ENCODE measurements at regions not wholly inside any gene's neighbourhood (a gene's known extent, or its start where the extent isn't known, plus 50 kb on each side); places are given as distances from the start of the nearest gene placed in this dataset.

DNA sequence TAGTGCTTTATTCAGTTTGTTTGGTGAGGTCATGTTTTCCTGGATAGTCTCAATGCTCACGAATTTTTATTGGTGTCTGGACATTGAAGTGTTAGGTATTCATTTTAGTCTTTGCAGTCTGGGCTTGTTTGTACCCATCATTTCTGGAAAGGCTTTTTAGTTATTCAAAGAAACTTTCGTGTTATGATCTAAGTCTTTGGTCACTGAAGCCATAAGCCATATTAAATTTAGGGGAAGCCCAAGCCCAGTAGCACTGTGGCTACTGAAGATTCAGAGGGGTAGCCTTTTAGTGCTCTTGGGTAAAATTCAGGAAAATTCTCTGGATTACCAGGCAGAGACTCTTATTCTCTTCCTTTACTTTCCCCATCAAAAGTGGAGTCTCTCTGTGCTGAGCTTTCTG is 56.2 kb upstream of the PEX5L start:
- no peak for DNase-seq (ENCODE audit: low read depth)

DNA sequence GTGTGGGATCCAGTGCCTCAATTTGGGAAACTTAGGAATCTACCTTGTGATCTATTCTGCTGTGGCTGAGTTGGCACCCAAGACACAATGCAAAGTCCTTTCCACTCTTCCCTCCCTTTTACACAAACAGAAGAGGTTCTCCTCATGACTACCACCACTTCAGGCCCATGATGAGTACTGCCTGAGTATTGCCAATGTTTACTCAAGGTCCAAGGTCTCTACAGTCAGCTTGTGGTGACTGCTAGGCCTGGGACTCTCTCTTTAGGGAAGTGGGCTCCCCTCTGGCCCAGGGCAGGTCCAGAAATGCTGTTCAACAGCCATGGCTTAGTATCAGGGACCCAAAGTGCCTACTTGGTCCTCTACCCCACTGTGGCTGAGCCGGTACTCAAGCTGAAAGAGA is 56.8 kb upstream of the PEX5L start:
- no peak for DNase-seq (ENCODE audit: low read depth)

DNA sequence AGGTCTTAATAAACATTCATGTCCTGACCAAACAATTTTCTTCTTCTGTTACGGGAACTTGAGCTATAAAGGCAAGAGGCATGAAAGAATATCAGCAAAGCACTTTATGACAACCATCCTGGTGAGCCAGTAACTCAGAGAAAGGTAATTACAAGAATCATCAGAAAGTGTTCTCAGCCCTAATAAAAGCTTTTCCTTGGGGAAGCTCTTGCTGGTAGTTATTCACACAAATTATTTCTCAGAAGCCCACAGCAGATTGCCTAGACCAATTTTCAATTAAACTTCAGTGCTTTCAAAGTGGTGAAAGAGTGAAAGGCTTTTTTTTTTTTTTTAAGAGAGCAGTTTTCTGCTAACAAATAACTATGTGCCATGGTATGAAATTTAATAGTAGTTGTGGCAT is 60.9 kb upstream of the PEX5L start:
- no peak for DNase-seq (ENCODE audit: low read depth)

DNA sequence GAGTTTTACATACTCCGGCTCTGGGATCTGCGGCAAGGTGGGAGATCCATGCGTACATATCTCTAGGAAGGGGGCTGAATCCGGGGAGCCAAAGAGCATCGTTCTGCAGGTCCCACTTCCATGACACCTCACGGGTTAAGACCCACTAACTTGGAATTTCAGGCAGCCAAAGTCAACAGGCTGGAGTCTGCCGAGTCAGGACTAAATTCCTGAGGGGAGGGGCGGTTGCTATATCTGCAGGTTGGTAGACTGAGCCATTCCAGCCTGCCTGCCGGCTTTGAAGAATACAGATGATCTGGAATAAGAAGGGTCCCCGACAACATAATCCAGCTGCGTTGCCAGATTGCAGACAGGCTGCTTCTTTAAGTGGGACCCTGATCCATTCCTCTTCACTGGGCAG is 65.4 kb upstream of the PEX5L start:
- no peak for DNase-seq (ENCODE audit: low read depth)

DNA sequence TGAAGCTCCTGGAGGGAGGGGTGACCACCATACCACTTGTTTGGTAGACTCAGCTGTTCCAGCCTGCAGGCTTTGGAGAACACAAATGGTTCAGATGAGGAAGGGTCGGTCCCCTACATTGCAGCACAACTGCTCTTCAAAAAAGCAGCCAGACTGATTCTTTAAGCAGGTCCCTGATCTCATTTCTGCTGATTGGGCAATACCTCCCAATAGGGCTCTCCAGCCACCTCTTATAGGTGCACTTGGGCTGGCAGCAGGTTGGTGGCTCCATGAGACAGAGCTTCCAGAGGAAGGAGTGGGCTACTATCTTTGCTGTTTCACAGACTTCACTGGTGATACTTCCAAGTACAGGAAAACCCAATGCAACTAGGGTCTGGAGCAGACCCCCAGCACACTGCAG is 65.9 kb upstream of the PEX5L start:
- no peak for DNase-seq (ENCODE audit: low read depth)

DNA sequence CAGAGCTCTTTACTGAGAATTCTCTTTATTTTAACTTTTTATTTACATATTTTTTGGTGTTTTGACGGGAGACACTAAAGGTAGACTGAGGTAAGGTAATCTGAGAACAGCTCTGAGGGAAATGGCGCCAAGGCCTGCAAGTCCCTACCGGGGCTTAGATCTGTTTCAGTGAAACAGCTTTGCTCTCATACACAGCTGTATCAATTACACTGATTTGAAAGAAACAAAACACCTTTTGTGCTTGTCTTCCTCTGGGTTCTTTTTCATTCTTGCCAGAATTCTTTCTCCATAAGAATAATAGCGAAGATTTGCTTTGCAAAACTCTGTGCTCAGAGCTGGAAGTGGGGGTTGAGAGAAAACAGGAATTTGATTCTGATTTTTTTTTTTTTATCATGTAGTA is 79.5 kb upstream of the PEX5L start:
- DNase-seq (ENCODE audit: low read depth) = no peak

DNA sequence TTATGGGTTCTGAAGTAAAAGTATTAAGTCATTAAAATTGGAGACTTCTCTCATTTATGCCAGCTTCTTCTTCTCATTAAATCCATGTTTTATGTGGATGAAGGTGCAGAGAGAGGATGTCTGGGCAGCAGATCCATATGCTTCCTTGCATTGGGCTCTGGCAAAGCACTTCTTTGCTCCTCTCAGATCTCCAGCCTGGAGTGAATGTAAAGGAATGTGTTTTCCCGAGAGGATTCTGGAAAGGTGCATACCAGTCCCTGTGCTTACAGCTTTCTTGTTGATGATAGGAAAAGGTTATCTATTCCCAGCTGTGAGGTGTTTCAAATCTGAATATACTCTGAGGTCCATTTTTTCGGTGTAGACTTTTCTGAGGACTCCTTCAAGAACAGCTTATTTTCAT is 79.9 kb upstream of the PEX5L start:
- DNase-seq (ENCODE audit: low read depth) = no peak

DNA sequence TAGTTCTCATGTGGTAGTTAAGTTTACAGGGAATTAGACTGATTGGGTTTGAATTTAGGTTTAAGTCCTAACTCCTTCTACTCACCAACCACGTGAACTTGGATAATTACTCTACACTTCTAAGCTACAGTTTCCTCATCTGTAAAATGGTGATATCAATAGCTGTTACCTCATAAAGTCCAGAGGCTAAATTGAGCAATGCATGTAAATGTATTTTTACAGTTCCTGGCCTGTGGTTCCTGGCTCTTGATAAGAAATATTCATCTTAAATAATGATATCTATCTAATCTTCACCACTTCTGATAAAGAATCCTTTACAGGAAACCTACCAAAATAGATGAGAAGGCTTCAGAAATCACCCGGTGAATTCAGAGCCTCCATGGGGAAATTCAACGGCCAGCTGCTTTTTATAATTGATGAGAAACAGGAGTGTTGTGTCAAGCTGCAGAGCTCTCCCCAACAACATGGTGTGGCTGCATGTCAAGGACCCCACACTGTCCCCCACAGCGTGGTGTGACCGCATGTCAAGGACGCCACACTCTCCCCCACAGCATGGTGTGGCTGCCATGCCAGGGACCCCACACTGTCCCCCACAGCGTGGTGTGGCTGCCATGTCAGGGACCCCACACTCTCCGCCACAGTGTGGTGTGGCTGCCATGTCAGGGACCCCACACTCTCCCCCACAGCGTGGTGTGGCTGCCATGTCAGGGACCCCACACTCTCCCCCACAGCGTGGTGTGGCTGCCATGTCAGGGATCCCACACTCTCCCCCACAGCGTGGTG is 80.8 kb upstream of the PEX5L start:
- no peak for DNase-seq (ENCODE audit: low read depth)

DNA sequence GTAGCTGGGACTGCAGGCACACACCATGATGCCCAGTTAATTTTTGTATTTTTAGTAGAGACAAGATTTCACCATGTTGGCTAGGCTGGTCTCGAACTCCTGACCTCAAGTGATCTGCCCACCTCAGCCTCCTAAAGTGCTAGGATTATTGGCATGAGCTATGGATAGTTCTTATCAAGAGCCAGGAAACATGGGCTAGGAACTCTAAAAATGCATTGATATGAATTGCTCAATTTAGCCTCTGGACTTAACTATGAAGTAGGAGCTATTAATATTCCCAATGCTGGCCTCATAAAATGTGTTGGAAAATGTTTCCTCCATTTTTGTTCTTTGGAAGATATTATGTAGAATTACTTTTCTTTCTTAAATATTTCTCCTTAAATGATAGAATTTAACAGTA is 82.8 kb upstream of the PEX5L start:
- DNase-seq (ENCODE audit: low read depth) = no peak

DNA sequence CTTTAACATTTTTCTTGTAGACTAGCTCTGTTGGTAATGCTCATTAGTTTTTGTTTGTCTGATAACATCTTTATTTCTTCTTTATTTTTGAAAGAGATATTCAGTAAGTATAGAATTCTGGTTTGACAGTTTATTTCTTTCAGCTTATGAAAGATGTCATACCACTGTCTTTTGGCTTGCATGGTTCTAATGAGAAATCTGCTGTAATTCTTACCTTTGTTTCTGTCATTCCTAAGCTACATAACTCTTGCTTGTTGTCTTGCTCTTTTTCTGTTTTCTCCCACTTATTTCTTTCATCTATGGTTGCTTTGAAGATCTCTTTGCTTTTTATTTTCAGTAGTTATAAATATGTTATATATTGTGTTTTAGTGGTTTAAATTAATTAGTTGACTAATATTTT is 87.2 kb upstream of the PEX5L start:
- DNase-seq (ENCODE audit: low read depth) = no peak

DNA sequence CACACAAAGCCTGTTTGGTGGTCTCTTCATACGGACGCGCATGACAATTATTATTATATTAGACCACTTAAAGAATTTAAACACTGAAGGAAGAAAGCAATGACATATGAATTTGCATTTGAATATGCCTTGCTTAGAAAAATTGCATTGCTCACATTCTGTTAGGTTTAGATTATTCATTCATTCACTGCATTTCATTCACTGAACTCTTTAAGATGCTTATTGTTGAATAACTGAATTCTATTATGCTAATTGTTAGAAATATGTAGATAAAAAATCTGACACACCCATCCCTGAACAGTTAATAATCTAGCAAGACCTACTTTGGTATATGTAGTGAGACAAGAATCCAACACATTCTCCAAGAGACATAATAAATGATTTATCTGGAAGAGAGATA is 94.4 kb upstream of the PEX5L start:
- no peak for DNase-seq (ENCODE audit: low read depth)

DNA sequence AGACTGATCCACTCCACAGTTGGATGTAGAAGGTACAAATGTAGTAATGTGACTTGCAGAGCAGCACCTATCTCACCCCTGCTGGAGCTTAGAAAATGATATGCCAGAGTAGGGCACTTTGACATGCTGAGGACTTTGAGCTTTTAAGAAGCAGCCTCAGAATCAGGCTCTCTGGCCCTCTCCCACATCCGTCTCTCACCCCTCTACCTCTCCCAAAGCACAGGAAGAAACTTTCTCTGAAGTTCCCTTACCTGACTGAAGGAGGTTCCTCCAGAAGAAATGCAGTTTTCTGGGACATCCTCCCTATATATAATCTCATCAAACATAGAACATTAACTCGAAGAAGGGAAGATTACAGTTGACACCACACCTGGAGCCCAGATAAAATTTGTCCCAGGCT is 98.4 kb upstream of the PEX5L start:
- DNase-seq (ENCODE audit: low read depth) = no peak

DNA sequence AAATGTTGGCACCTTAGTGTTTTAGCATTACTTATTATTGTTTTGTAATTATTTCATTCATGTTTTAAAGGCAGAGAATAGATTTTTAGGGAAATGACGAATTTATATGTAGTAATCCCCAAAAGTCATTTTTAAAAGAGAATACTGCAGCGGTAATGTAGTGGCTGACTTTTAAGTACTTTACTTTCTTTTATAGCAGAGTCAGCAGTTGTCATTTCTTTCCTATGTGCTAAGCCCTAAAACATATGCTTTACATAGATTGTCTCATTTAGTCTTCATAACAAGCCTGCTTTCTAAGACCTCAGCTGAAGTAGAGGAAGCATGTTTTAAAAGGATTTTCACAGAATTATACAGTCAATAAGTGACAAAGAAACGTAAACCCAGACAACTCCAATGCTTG is 102.1 kb upstream of the PEX5L start:
- no peak for DNase-seq (ENCODE audit: low read depth)

DNA sequence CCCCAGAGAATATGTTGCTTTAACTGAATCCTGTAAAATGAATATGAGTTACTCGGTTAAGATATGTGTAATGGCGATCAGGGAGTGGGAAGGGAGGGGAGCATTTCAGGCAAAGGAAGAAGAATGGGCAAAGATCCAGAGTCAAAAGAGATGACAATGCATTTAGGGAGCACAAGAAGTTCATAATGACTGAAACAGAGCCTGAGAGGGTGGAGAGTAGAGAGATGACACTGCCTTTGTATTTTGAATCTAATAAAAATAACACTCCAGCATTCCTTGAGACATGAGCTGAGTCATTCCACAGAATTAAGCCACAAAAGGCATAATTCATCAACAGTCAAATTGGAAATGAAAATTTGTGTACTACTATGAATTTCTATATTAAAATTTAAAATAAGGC is 105.3 kb upstream of the PEX5L start:
- DNase-seq (ENCODE audit: low read depth) = no peak

DNA sequence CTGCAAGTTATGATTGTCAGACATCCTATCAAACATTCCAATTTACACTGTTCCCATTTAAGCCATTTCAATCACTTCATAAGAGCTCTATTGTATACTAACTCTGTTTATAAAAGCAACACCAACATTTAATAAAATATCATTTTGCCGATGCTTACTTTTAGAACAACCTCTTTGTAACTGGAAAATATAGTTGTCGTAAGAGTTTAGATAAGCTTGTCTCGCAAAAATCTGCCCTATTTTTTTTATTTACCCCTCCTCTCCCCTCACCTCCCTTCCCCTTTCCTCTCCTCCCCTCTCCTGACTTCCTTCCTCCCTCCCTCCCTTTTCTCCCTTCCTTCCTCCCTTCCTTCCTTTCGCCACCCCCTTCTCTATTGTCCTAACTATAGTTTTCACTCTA is 105.7 kb upstream of the PEX5L start:
- DNase-seq (ENCODE audit: low read depth) = no peak

DNA sequence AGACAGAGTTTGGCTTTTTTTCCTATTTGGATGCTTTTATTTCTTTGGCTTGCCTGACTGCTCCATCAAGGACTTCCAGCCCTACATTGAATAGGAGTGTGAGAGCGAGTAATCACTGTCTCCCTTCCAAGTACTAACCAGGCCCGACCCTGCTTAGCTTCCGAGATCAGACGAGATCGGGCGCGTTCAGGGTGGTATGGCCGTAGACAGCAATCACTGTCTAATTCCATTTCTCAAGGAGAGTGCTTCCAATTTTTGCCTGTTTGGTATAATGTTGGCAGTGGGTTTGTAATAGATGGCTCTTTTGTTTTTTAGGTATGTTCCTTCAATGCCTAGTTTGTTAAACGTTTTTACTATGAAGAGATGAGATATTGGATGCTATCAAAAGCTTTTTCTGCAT is 125.0 kb upstream of the PEX5L start:
- DNase-seq (ENCODE audit: low read depth) = no peak

DNA sequence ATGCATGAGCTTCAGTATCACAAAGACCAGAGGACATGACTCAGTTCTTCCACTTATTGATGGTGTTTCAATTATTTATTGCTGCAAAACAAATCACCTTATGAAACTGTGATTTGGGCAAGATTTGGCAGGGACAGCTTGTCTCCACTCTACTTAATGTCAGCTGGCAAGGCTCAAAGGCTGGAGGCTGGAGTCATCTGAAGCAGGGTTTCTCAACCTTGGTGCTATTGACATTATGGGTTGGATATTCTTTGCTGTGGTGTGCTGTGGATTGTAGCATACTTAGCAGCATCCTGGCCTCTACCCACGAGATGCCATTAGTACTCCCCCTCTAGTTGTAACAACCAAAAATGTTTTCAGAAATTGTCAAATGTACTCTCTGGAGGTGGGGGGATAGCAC is 138.8 kb upstream of the PEX5L start:
- DNase-seq (ENCODE audit: low read depth) = no peak

DNA sequence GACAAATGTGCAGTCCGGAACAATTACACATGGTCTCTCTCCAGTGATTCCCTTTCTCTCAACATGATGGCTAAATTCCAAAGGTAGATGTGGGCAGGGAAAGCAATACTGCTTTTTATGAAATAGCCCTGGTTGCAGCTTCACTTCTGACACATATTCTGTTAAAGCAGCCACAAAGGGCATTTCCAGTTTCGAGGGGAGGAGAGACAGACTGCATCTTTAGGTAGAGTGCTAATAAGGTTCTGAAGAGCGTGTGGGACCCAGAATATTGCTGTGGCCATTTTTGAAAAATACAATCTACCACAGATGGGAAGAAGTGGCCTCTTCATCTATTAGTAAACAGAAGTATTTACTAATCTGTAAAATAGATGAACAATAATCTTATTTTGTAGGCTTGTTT is 139.3 kb upstream of the PEX5L start:
- no peak for DNase-seq (ENCODE audit: low read depth)

DNA sequence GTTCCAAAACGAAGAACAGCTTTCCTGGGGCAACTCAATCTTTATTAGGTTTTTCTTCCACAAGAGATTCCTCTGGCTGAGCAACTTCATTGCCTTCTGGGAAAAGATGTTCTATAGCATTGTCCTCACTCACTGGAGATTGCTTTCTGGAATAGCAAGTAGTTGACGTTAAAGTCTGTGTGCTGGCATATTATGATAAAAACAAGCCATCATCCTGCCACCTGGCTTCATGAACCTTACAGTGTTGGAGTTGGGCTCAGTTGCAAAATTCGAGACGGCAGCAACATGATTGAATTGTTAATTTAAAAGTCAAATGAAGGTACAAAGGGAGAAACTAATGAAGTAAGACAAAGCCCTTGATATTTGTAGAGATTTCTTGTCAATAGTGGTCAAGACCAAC is 140.5 kb upstream of the PEX5L start:
- DNase-seq (ENCODE audit: low read depth) = no peak

DNA sequence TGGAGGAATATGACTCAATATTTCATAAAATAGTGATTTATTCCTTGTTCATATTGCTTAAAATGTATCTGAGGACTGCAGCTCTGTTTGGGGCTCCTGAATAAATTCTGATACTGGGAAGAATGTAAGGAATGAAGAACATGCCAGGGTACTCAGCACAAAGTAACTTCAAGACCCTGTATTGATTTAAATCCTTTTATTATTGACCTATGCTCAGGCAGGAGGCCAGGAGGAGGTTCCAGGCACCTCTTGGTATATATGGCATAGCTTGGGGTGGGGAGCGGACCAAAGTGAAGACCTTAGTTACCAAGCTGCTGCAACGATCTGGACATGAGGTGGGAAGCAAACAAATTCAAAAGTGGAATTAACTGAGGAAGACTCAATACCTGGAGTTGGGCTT is 142.8 kb upstream of the PEX5L start:
- no peak for DNase-seq (ENCODE audit: low read depth)

DNA sequence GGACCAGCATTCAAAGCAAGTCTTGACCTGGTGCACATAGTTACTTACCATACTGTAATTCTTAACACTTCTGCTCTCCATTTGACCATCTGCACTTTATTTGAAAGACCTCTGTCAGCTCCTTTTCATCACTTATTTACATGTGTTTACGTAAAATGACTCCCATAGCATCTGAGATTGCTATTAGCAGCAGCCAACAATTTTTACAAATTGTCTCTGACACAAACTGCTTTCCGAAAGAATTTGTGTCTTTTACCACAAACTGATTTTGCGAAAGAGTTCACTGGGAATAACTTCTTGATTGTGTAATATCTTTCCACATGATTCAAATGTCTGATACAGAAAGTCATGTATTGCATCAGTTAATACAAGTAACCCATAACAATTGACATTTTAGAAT is 144.1 kb upstream of the PEX5L start:
- DNase-seq (ENCODE audit: low read depth) = peak; percentile 24

DNA sequence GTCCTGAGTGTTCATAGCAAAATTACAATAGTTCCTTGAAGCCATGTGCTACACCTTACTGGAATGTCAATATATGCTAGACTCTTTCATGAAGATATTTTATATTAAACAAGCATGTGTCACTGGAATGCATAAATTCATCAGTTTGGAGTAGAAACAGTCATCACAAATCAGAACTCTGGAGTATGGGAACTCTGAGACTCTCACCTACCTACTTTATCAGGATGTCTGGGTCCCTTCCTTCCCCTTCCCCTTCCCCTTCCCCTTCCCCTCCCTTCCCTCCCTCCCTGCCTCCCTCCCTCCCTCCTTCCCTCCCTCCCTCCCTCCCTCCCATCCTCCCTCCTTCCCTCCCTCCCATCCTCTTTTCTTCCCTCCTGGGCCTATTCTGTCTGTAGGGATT is 144.7 kb upstream of the PEX5L start:
- DNase-seq (ENCODE audit: low read depth) = no peak

DNA sequence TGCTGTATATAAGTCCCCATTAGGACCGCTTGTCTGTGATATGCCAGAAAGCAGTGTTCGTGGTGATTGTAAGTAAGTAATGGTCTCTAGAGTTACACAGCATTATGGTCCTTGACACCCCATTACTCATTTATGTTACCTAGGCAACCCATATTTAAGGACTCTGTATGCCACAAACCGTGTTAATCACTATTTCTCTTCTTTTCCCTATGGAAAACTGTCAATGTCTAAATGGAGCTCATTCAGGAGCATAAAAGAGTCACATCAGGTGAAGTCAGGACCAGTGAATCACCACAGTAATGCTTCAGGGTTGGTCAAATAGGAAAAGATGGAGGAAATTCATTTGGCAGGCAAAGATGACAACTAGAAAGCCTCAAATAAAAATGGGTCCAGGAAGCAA is 146.6 kb upstream of the PEX5L start:
- DNase-seq (ENCODE audit: low read depth) = no peak

DNA sequence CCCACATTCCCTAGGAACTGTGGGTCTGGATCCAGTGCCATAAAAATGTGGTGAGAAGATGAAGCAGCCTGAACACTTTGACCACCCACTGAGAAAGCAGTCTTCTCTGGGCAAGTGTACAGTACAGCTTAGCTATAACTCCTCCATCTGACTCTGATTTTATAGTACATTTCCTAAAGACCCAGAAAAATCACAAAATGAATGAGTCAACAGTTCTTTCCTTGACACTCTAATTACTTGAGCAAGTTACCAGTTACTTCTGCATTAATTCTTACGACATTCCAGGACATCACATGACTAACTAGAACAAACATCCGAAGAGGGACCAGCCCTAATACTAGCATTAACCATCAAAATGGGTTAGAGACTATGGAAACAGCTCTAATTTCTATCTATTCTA is 148.1 kb upstream of the PEX5L start:
- DNase-seq (ENCODE audit: low read depth) = no peak

DNA sequence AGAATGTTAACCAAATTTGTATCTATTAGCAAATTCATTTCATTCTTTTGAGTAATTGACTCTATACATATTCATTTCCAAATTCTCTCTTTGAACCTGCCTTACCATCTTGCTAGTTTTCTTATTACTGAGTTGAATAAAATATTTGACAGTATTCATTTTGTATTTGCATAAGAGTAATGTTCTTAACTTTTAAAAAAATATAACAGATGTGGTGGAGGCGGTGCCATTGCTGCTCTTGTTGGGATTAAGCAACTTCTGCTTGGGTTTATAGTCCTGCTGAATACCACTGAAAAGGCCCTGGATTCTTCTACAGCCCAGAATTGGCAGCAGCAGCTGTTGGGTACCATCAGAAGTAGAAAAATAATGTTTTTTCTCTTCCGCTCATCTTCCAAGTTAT is 148.9 kb upstream of the PEX5L start:
- DNase-seq (ENCODE audit: low read depth) = no peak
